GM10248 (cell line): ENCODE measurements at regions not wholly inside any gene's neighbourhood (a gene's known extent, or its start where the extent isn't known, plus 50 kb on each side); places are given as distances from the start of the nearest gene placed in this dataset.

Experiments used
- CTCF ChIA-PET: fragments of 300-600 bp; sonication (Branson Sonifier 250); formaldehyde crosslinking; extraction: SDS; loops from one replicate; lab custom pipeline; 2021; ENCODE audit warnings: antibody characterized with exemption; lab: Yijun Ruan, JAX
- POLR2A ChIA-PET: fragments of 350-650 bp; sonication (Branson Sonifier 250); formaldehyde crosslinking; extraction: SDS; loops from one replicate; lab custom pipeline; 2020; ENCODE audit warnings: antibody characterized with exemption; lab: Yijun Ruan, JAX
- DNase-seq: peaks from one replicate; pipeline ENCODE4 v3.0.0; 2012; ENCODE audit errors: extremely low spot score
- CTCF ChIP-seq: IDR thresholded peaks from 2 replicates; pipeline ENCODE4 v1.5.1; 2012; ENCODE audit warnings: mild to moderate bottlenecking, low read depth; ENCODE audit errors: extremely low read depth, missing control alignments, control extremely low read depth

DNA sequence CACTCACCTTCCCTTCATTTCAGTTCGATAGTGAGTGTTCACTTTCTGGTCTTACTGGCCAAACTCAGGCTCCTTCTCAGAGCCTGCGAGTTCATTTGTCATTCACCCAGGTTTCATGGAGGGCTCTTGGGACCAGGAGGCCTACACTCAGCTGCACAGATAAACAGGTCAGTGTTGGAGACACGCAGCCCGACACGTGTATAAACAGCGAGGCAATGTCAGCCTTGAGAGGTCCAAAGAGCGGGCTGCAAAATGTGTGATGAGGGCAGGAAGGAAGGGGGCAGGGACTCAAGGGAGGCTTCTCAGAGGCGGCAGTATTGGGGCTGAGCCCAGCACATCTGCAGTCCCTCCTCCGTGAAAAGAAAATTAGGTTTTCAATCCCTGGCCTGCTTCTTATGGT, 82.6 kb upstream of the ZNF618 start:
- ChIA-PET POLR2A (no interaction called here), CTCF (no interaction called here)

DNA sequence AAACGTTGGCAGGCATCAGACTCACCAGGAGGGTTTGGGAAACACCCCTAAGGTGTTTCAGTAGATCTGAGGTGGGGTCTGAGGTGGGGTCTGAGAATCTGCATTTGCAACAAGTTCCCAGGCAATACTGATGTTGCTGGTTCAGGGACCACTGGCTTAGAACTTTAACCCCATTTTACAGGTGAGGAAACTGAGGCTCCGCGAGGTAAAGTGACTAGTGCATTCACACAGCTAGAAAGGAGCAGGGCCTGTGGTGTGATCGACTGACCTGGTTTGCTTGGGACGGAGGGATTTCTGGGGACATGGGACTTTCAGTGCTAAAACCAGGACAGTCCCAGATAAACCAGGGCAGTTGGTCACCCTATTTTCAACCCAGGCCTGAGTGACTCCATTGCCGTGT, 81.4 kb upstream of the ZNF618 start:
- no peak for DNase-seq
- ChIA-PET CTCF (no interaction called here), POLR2A (no interaction called here)
- TF ChIP-seq CTCF, result no peak

More for the DNA sequence above, 82.6 kb upstream of the ZNF618 start:
- no peak for DNase-seq
- no peak for TF ChIP-seq CTCF

DNA sequence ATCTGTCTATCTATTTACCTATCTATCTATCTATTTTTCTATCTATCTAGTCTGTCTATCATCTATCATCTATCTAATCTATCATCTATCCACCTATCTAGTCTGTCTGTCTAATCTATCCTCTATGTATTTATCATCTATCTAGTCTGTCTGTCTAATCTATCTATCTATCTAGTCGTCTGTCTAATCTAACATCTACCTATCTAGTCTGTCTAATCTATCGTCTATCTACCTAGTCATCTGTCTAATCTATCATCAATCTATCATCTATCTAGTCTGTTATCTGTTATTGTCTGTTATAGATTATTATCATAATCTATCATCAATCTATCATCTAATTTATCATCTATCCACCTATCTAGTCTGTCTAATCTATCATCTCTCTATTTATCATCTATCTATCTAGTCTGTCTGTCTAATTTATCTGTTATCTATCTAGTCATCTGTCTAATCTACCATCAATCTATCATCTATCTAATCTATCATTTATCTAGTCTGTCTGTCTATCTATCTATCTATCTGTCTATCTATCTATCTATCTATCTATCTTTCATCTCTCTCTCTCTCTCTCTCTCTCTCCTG, 80.2 kb upstream of the ZNF618 start:
- CTCF ChIA-PET, result interaction anchor here (1.2 kb wide), 1 partner anchor 11 kb away, joined by 4 read pairs; no protein-coding TSS in a partner anchor
- no peak for TF ChIP-seq CTCF
- no peak for DNase-seq
- POLR2A ChIA-PET, result no interaction called here

DNA sequence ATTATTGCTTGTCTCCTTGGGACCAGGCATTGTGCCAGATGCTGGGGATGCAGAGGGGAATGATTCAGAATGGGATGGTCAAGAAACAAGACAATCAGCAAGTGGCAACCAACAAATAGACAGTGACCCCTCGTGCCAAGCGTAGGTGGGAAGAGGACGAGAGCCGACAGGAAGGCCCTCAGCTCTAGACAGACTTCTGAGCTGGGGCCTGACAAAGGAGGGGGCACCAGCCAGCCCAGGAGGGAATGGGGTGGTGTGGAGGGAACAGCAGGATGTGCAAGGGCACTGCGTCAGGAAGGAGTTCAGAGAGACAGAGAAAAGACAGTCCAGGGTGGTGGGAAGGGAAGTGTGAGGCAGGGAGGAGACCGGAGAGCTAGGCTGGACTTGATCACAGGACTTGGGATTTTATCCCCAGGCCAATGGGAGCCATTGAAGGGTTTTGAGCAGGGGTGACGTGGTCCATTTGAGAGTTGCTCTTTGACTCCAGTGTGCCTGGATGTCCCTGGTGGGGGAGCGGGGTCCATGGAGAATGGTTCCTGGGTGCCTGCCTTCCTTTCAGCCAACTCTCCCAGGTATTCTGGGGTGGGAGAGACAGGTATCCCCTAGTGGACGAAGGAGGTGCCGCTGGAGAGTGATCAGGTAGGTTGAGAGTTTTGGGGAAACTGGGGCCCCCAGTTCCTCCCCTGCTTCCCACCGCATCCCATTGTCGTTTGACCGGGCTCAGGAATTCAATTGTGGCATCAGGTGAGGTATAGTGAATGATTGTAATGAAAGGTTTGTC, 79.3 kb upstream of the ZNF618 start:
- TF ChIP-seq CTCF, result no peak
- CTCF ChIA-PET, result interaction anchor here (1.2 kb wide), 1 partner anchor 10 kb away, joined by 4 read pairs; no protein-coding TSS in a partner anchor
- POLR2A ChIA-PET, result no interaction called here
- DNase-seq, result no peak

GRCh38 chr9:113798062-113799030, 77.8 kb upstream of the ZNF618 start:
- POLR2A ChIA-PET, result no interaction called here
- DNase-seq, result no peak
- no peak for TF ChIP-seq CTCF
- CTCF ChIA-PET, result interaction anchor here (1.2 kb wide), 1 partner anchor 10 kb away, joined by 5 read pairs; no protein-coding TSS in a partner anchor

GRCh38 chr9:113800276-113800675, 75.8 kb upstream of the ZNF618 start:
- ChIA-PET CTCF (interaction anchor here (2.2 kb wide), 1 partner anchor 19 kb away, joined by 5 read pairs; no protein-coding TSS in a partner anchor), POLR2A (no interaction called here)
- no peak for DNase-seq
- TF ChIP-seq CTCF, result no peak
